B cell (primary cell): ENCODE measurements at regions not wholly inside any gene's neighbourhood (a gene's known extent, or its start where the extent isn't known, plus 50 kb on each side); places are given as distances from the start of the nearest gene placed in this dataset.

Source experiments
- ATAC-seq: fragments of 200-7000 bp; cut with Tn5 transposase; one replicate; pipeline ENCODE4 v1.10.0; 2021; ENCODE audit warnings: low read depth, mild to moderate bottlenecking, moderate number of reproducible peaks, moderate library complexity
- CTCF ChIA-PET: fragments of 350-600 bp; sonication (Branson Sonifier 250); formaldehyde crosslinking; loops from one replicate; lab custom pipeline; 2021; ENCODE audit warnings: antibody characterized with exemption, inconsistent platforms; lab: Charles Lee
- POLR2A ChIA-PET: fragments of 350-600 bp; sonication (Branson Sonifier 250); formaldehyde crosslinking; loops from one replicate; lab custom pipeline; 2021; ENCODE audit warnings: antibody characterized with exemption; lab: Charles Lee
- DNase-seq: peaks from one replicate; pipeline ENCODE4 v3.0.0; 2013
- H2AFZ ChIP-seq: 2 replicates; pipeline ENCODE4 v1.6.1; 2012; ENCODE audit warnings: mild to moderate bottlenecking, low read depth, low read length; ENCODE audit not compliant: insufficient read depth, poor library complexity, severe bottlenecking
- H3K27ac ChIP-seq, 2 donors: 1 replicate in 1 of 2; 2 replicates in 1 of 2; pipeline ENCODE4 v1.5.1; 2012 to 2013; ENCODE audit warnings: low read length in 2 of 2, mild to moderate bottlenecking in 2 of 2, moderate library complexity in 1 of 2
- H3K27me3 ChIP-seq, 4 experiments: fragments of 200-600 bp in 1 of 4; sonication (generic) in 1 of 4; replicated peaks in 1 of 4; 1 replicate in 2 of 4; 2 replicates in 2 of 4; pipeline versions ENCODE4 v1.6.1 to v1.7.0; 2013 to 2016; ENCODE audit warnings: low read length in 3 of 4, mild to moderate bottlenecking in 2 of 4, mixed read lengths in 1 of 4, moderate library complexity in 1 of 4; ENCODE audit not compliant: insufficient read depth in 4 of 4, control insufficient read depth in 3 of 4; ENCODE audit errors: control extremely low read depth in 1 of 4
- H3K36me3 ChIP-seq, 2 experiments: replicated peaks in 1 of 2; 1 replicate in 1 of 2; 2 replicates in 1 of 2; pipeline versions ENCODE4 v1.6.1 to v1.7.1; 2013; ENCODE audit warnings: low read length in 1 of 2; ENCODE audit not compliant: insufficient read depth in 2 of 2, control insufficient read depth in 1 of 2; ENCODE audit errors: control extremely low read depth in 1 of 2, extremely low read depth in 1 of 2
- H3K4me1 ChIP-seq, 2 donors: fragments of 200-600 bp in 1 of 2; sonication (generic) in 1 of 2; 1 replicate in 1 of 2; 2 replicates in 1 of 2; pipeline versions ENCODE4 v1.5.1 to v1.6.1; 2013 to 2017; ENCODE audit warnings: low read length in 2 of 2; ENCODE audit not compliant: control insufficient read depth in 2 of 2, insufficient read depth in 2 of 2
- H3K4me2 ChIP-seq: replicated peaks from 2 replicates; pipeline ENCODE3; 2012; ENCODE audit warnings: mild to moderate bottlenecking, low read depth, low read length; ENCODE audit not compliant: poor library complexity, severe bottlenecking
- H3K4me3 ChIP-seq, 5 experiments: fragments of 200-600 bp in 1 of 5; sonication (generic) in 1 of 5; 1 replicate in 3 of 5; 2 replicates in 2 of 5; pipeline versions ENCODE4 v1.5.1 to v1.7.0; 2011 to 2016; ENCODE audit warnings: low read length in 4 of 5, mild to moderate bottlenecking in 4 of 5, low read depth in 2 of 5, control low read depth in 1 of 5, moderate library complexity in 1 of 5; ENCODE audit not compliant: insufficient read depth in 1 of 5; ENCODE audit errors: control extremely low read depth in 1 of 5, extremely low read depth in 1 of 5
- H3K79me2 ChIP-seq: fragments of 200-600 bp; sonication (generic); one replicate; pipeline ENCODE4 v1.6.0; 2016; ENCODE audit warnings: low read length; ENCODE audit not compliant: control insufficient read depth, insufficient read depth
- H3K9ac ChIP-seq: fragments of 200-600 bp; sonication (generic); 2 replicates; pipeline ENCODE4 v1.6.1; 2017; ENCODE audit warnings: mild to moderate bottlenecking, low read length, moderate library complexity
- H3K9me3 ChIP-seq, 3 donors: one replicate each; pipeline versions ENCODE4 v1.6.1 to v1.7.1; 2013; ENCODE audit warnings: low read length in 2 of 3; ENCODE audit not compliant: control insufficient read depth in 2 of 3, insufficient read depth in 1 of 3; ENCODE audit errors: control extremely low read depth in 1 of 3
- H4K20me1 ChIP-seq: 2 replicates; pipeline ENCODE4 v1.6.0; 2012; ENCODE audit warnings: mild to moderate bottlenecking, low read length; ENCODE audit not compliant: insufficient read depth, control insufficient read depth, poor library complexity, severe bottlenecking
- H3K27ac Mint-ChIP-seq: one replicate; pipeline ENCODE4 v1.8.0; 2021; ENCODE audit warnings: mixed read lengths
- H3K27me3 Mint-ChIP-seq: one replicate; pipeline ENCODE4 v1.8.0; 2021; ENCODE audit warnings: mixed read lengths
- H3K4me1 Mint-ChIP-seq: one replicate; pipeline ENCODE4 v1.8.0; 2021; ENCODE audit warnings: mixed read lengths
- H3K4me3 Mint-ChIP-seq: one replicate; pipeline ENCODE4 v1.8.0; 2021; ENCODE audit warnings: mixed read lengths
- H3K9me3 Mint-ChIP-seq: one replicate; pipeline ENCODE4 v1.8.0; 2022; ENCODE audit warnings: mixed read lengths; ENCODE audit not compliant: insufficient read depth
- EZH2 ChIP-seq: IDR thresholded peaks from 2 replicates; pipeline ENCODE4 v1.6.1; 2012; ENCODE audit warnings: borderline replicate concordance, low read depth, mild to moderate bottlenecking, moderate library complexity, low read length; ENCODE audit not compliant: insufficient read depth, poor library complexity, severe bottlenecking
- WGBS: methylation state at CpG from one replicate; pipeline ENCODE4 v1.1.5; 2013; ENCODE audit warnings: missing lambda C conversion rate; ENCODE audit not compliant: insufficient coverage; 5-methylcytosine and 5-hydroxymethylcytosine counted together
- intact Hi-C: fragments of 100-400 bp; cut with micrococcal nuclease; formaldehyde crosslinking; loops from one replicate; pipeline ENCODE4 v1.10.0; 2022
- TF ChIP-seq, protein P1 (sequence below): fragments of 200-600 bp; IDR thresholded peaks from one replicate; pipeline ENCODE4 v1.8.0; 2022; ENCODE audit warnings: antibody characterized with exemption, mild to moderate bottlenecking

DNA sequence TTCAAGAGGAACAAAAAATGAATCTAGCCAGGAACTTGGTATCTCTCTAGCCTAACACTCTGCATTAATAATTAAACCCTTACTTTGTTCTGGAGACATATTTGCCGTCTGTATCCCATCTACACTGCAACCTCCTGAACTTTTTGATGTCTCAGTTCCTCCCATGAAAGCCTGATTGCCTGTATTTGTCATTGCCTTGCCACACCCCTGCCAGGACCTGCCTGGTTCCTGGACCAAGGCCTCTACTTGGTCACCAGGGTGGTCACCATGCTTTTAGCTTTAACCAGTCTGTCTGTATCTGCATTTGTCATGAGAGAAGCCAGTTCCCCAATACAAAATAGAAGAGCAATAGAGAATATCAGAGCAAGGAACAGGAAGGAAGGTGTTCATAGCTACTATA, 58.8 kb upstream of the NOL4 start:
- Histone ChIP-seq H3K4me3 (no peak overlapping the region), H3K4me1 (no peaks in the 10 kb centered on the region), H3K27me3 (no peaks in the 10 kb centered on the region), H3K27ac (no peak overlapping the region), H3K9ac (no peak overlapping the region), H3K79me2 (no peaks in the 10 kb centered on the region), H3K9me3 (peaks cover 0 to 7% (median 0%) of the 10 kb centered on the region in 3 donors), H4K20me1 (no peaks in the 10 kb centered on the region), H3K36me3 (no peaks in the 10 kb centered on the region), H2AFZ (no peak overlapping the region), H3K4me2 (no peak overlapping the region)
- POLR2A ChIA-PET: no interaction called here
- H3K4me1 Mint-ChIP-seq: no peaks in the 10 kb centered on the region
- ATAC-seq (no peak), DNase-seq (no peak)
- H3K27me3 Mint-ChIP-seq: no peaks in the 10 kb centered on the region
- CTCF ChIA-PET: no interaction called here
- no peak overlapping the region for H3K4me3 Mint-ChIP-seq
- no peak overlapping the region for H3K27ac Mint-ChIP-seq
- intact Hi-C loops: no loop called here
- 73% methylated on average over 1 of the region's 1 CpG for WGBS
- TF ChIP-seq, protein P1, sequence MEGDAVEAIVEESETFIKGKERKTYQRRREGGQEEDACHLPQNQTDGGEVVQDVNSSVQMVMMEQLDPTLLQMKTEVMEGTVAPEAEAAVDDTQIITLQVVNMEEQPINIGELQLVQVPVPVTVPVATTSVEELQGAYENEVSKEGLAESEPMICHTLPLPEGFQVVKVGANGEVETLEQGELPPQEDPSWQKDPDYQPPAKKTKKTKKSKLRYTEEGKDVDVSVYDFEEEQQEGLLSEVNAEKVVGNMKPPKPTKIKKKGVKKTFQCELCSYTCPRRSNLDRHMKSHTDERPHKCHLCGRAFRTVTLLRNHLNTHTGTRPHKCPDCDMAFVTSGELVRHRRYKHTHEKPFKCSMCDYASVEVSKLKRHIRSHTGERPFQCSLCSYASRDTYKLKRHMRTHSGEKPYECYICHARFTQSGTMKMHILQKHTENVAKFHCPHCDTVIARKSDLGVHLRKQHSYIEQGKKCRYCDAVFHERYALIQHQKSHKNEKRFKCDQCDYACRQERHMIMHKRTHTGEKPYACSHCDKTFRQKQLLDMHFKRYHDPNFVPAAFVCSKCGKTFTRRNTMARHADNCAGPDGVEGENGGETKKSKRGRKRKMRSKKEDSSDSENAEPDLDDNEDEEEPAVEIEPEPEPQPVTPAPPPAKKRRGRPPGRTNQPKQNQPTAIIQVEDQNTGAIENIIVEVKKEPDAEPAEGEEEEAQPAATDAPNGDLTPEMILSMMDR: no peak
- no peak for TF ChIP-seq EZH2
- peaks cover 5% of the 10 kb centered on the region for H3K9me3 Mint-ChIP-seq

DNA sequence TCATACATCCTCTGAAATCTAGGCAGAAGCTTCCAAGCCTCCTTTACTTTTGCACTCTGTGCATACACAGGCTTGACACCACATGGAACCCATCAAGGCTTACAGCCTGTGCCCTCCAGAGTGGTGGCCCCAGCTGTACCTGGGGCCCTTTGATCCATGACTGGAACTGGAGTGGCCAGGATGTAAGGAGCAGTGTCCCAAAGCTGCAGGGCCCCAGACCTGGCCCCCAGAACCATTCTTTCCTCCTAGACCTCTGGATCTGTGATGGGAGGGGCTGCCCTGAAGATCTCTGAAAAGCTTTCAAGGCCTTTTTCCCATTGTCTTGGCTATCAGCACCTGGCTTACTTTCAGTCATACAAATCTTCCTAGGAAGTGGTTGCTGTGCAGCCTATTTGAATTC, 63.1 kb upstream of the NOL4 start:
- H3K4me3 ChIP-seq: no peak overlapping the region
- no peak overlapping the region for H3K9ac ChIP-seq
- Mint-ChIP-seq H3K4me3 (no peak overlapping the region), H3K4me1 (no peaks in the 10 kb centered on the region), H3K9me3 (peaks cover 6% of the 10 kb centered on the region), H3K27me3 (no peaks in the 10 kb centered on the region), H3K27ac (no peak overlapping the region)
- no peaks in the 10 kb centered on the region for H4K20me1 ChIP-seq
- H2AFZ ChIP-seq: no peak overlapping the region
- no peaks in the 10 kb centered on the region for H3K36me3 ChIP-seq
- no peak overlapping the region for H3K27ac ChIP-seq
- ATAC-seq: no peak
- CTCF ChIA-PET: no interaction called here
- H3K4me1 ChIP-seq: no peaks in the 10 kb centered on the region
- H3K4me2 ChIP-seq: no peak overlapping the region
- DNase-seq: no peak
- intact Hi-C loops: no loop called here
- H3K79me2 ChIP-seq: no peaks in the 10 kb centered on the region
- no peak for TF ChIP-seq EZH2
- TF ChIP-seq, protein P1: no peak
- H3K27me3 ChIP-seq: no peaks in the 10 kb centered on the region
- H3K9me3 ChIP-seq: peaks cover 0 to 7% (median 1%) of the 10 kb centered on the region in 3 donors
- POLR2A ChIA-PET: no interaction called here
